Endothelial cell of umbilical vein (primary cell): ENCODE measurements at regions not wholly inside any gene's neighbourhood (a gene's known extent, or its start where the extent isn't known, plus 50 kb on each side); places are given as distances from the start of the nearest gene placed in this dataset.

ENCODE experiments used
- BruUV-seq: library from RNA; stranded (reverse); fragments of 400-500 nt; replicated peaks from 2 replicates; lab custom pipeline; 2021; lab: Mats Ljungman, UMichigan
- CTCF ChIA-PET: fragments of 300-600, 350-600 bp; sonication (Branson Sonifier 250); formaldehyde crosslinking; loops from one replicate; lab custom pipeline; 2021; ENCODE audit warnings: antibody characterized with exemption, inconsistent platforms; lab: Charles Lee
- POLR2A ChIA-PET: fragments of 300-600, 350-600 bp; sonication (Branson Sonifier 250); formaldehyde crosslinking; loops from one replicate; lab custom pipeline; 2021; ENCODE audit warnings: antibody characterized with exemption, inconsistent platforms; lab: Charles Lee
- DNase-seq: peaks from one replicate; pipeline ENCODE4 v3.0.0-alpha.2; 2011; ENCODE audit warnings: low read depth, low spot score
- FAIRE-seq: peaks from 2 replicates; lab custom pipeline; 2011; peaks lifted over from hg19 to GRCh38; lab: Jason Lieb, UNC
- H2AFZ ChIP-seq: 2 replicates; pipeline ENCODE4 v1.6.0; 2012; ENCODE audit warnings: low read depth, low read length, control low read depth, inconsistent platforms
- H3K27ac ChIP-seq: 2 replicates; pipeline ENCODE4 v1.5.1; 2011; ENCODE audit warnings: low read depth, mild to moderate bottlenecking, control low read depth, low read length, moderate library complexity; ENCODE audit not compliant: insufficient read depth
- H3K27me3 ChIP-seq, 2 experiments: 2 replicates each; pipeline versions ENCODE4 v1.6.0 to v1.6.1; 2011; ENCODE audit warnings: low read length in 2 of 2, mixed read lengths in 1 of 2; ENCODE audit not compliant: control insufficient read depth in 2 of 2, insufficient read depth in 2 of 2
- H3K36me3 ChIP-seq, 2 experiments: 2 replicates in 1 of 2; 3 replicates in 1 of 2; pipeline ENCODE4 v1.5.1; 2011; ENCODE audit warnings: low read length in 2 of 2, mild to moderate bottlenecking in 1 of 2, moderate library complexity in 1 of 2; ENCODE audit not compliant: control insufficient read depth in 2 of 2, insufficient read depth in 2 of 2; ENCODE audit errors: extremely low read depth in 1 of 2
- H3K4me1 ChIP-seq: 3 replicates; pipeline ENCODE4 v1.5.1; 2011; ENCODE audit warnings: mild to moderate bottlenecking, low read length; ENCODE audit not compliant: control insufficient read depth, insufficient read depth; ENCODE audit errors: extremely low read depth
- H3K4me2 ChIP-seq: 2 replicates; pipeline ENCODE4 v1.6.1; 2011; ENCODE audit warnings: low read length, control low read depth, mixed read lengths; ENCODE audit not compliant: insufficient read depth
- H3K4me3 ChIP-seq, 3 experiments: fragments of 200-600 bp in 1 of 3; sonication (generic), shearing (Covaris generic) in 1 of 3; replicated peaks in 1 of 3; 2 replicates each; pipeline ENCODE4 v1.5.1; 2011 to 2016; ENCODE audit warnings: control low read depth in 3 of 3, low read length in 3 of 3, mild to moderate bottlenecking in 2 of 3, inconsistent platforms in 1 of 3, low read depth in 1 of 3, moderate library complexity in 1 of 3; ENCODE audit not compliant: insufficient read depth in 1 of 3
- H3K79me2 ChIP-seq: 2 replicates; pipeline ENCODE4 v1.6.0; 2012; ENCODE audit warnings: low read length, inconsistent platforms; ENCODE audit not compliant: control insufficient read depth, insufficient read depth
- H3K9ac ChIP-seq: replicated peaks from 2 replicates; pipeline ENCODE3; 2011; ENCODE audit warnings: low read length, control low read depth; ENCODE audit not compliant: insufficient read depth; ENCODE audit errors: extremely low read depth
- H3K9me1 ChIP-seq: replicated peaks from 3 replicates; pipeline ENCODE4 v1.6.0; 2011; ENCODE audit warnings: mild to moderate bottlenecking, low read length; ENCODE audit not compliant: control insufficient read depth, insufficient read depth; ENCODE audit errors: extremely low read depth
- H3K9me3 ChIP-seq: replicated peaks from 2 replicates; pipeline ENCODE4 v1.5.1; 2012; ENCODE audit warnings: low read length, inconsistent platforms; ENCODE audit not compliant: control insufficient read depth, insufficient read depth
- H4K20me1 ChIP-seq: replicated peaks from 2 replicates; pipeline ENCODE3; 2011; ENCODE audit warnings: mild to moderate bottlenecking, low read length; ENCODE audit not compliant: control insufficient read depth, insufficient read depth; ENCODE audit errors: extremely low read depth
- CTCF ChIP-seq, 2 donors: IDR thresholded peaks; 1 replicate in 1 of 2; 2 replicates in 1 of 2; pipeline ENCODE4 v1.5.1; 2011; ENCODE audit warnings: low read length in 2 of 2, mild to moderate bottlenecking in 2 of 2, moderate library complexity in 2 of 2, control low read depth in 1 of 2, inconsistent platforms in 1 of 2, low read depth in 1 of 2; ENCODE audit not compliant: insufficient read depth in 1 of 2; ENCODE audit errors: extremely low read depth in 1 of 2
- EZH2 ChIP-seq: IDR thresholded peaks from 2 replicates; pipeline ENCODE4 v1.6.1; 2012; ENCODE audit warnings: borderline replicate concordance, low read depth, mild to moderate bottlenecking, moderate library complexity, low read length, inconsistent platforms; ENCODE audit not compliant: severe bottlenecking
- FOS ChIP-seq: IDR thresholded peaks from 2 replicates; pipeline ENCODE4 v1.6.1; 2011; ENCODE audit warnings: mild to moderate bottlenecking, low read length, moderate library complexity, borderline replicate concordance; ENCODE audit not compliant: insufficient read depth
- GATA2 ChIP-seq: IDR thresholded peaks from 2 replicates; pipeline ENCODE4 v1.7.0; 2011; ENCODE audit warnings: low read depth, mild to moderate bottlenecking, moderate library complexity, mixed read lengths, low read length; ENCODE audit not compliant: insufficient read length, insufficient read depth
- JUN ChIP-seq: IDR thresholded peaks from 2 replicates; pipeline ENCODE4 v1.6.1; 2011; ENCODE audit warnings: borderline replicate concordance, low read depth; ENCODE audit not compliant: insufficient read length, insufficient read depth
- MAX ChIP-seq: IDR thresholded peaks from 2 replicates; pipeline ENCODE4 v1.6.1; 2011; ENCODE audit not compliant: insufficient read depth, insufficient read length
- MYC ChIP-seq: IDR thresholded peaks from one replicate; pipeline ENCODE4 v1.6.1; 2011; ENCODE audit warnings: mild to moderate bottlenecking, low read depth, low read length
- POLR2A ChIP-seq: IDR thresholded peaks from 2 replicates; pipeline ENCODE4 v1.6.1; 2012; ENCODE audit warnings: low read depth, mild to moderate bottlenecking, control low read depth, low read length
- POLR2AphosphoS5 ChIP-seq: IDR thresholded peaks from 2 replicates; pipeline ENCODE4 v1.6.1; 2012; ENCODE audit warnings: low read depth, mild to moderate bottlenecking, control low read depth, low read length, moderate library complexity; ENCODE audit not compliant: insufficient read depth
- dilution Hi-C: fragments of 300-500 bp; cut with MboI; formaldehyde crosslinking; loops from one replicate; pipeline ENCODE4 v1.15.0; 2019; ENCODE audit warnings: low sequenced_read_pairs; ENCODE audit not compliant: extremely low pct_ligation_motif_present
- intact Hi-C: fragments of 100-400 bp; cut with micrococcal nuclease; formaldehyde crosslinking; loops from one replicate; pipeline ENCODE4 v1.10.0; 2022

GRCh38 chr4:176595257-176595656, 197.5 kb downstream of the VEGFC start:
- intact Hi-C loops (no loop called here), dilution Hi-C loops (no loop called here)
- DNase-seq = no peak
- no peak overlapping the region for H3K27ac ChIP-seq
- no peak overlapping the region for H3K4me2 ChIP-seq
- no peaks in the 10 kb centered on the region for H3K36me3 ChIP-seq
- H3K4me3 ChIP-seq = no peak overlapping the region
- no peaks in the 10 kb centered on the region for H3K9me3 ChIP-seq
- no peaks in the 10 kb centered on the region for H3K4me1 ChIP-seq
- H2AFZ ChIP-seq = no peak overlapping the region
- CTCF ChIA-PET = no interaction called here
- FAIRE-seq = no peak
- H3K9ac ChIP-seq = no peak overlapping the region
- H4K20me1 ChIP-seq = no peaks in the 10 kb centered on the region
- no TSS peak for BruUV-seq
- no peak for TF ChIP-seq MAX
- no peak for TF ChIP-seq MYC
- TF ChIP-seq FOS = no peak
- TF ChIP-seq POLR2AphosphoS5 = no peak
- TF ChIP-seq POLR2A = no peak
- no peak for TF ChIP-seq GATA2
- TF ChIP-seq CTCF (IDR thresholded peaks at IDR 0.05; ENCODE audit: extremely low read depth in 1 of 2, insufficient read depth in 1 of 2, low read depth in 1 of 2, low read length in 2 of 2) = no peak
- no peak for TF ChIP-seq EZH2
- TF ChIP-seq JUN = no peak
- H3K27me3 ChIP-seq = peaks cover 3 to 9% of the 10 kb centered on the region in 2 experiments
- no peaks in the 10 kb centered on the region for H3K9me1 ChIP-seq
- H3K79me2 ChIP-seq = no peaks in the 10 kb centered on the region
- POLR2A ChIA-PET = no interaction called here
